T-cell (primary cell): ENCODE measurements at regions not wholly inside any gene's neighbourhood (a gene's known extent, or its start where the extent isn't known, plus 50 kb on each side); places are given as distances from the start of the nearest gene placed in this dataset.

ENCODE experiments used
- ATAC-seq, 4 experiments: fragments of 200-7000 bp in 3 of 4; fragments of 150-1000 bp in 1 of 4; cut with Tn5 transposase; replicated peaks in 1 of 4; 1 replicate in 3 of 4; 2 replicates in 1 of 4; pipeline ENCODE4 v1.10.0; 2021; ENCODE audit warnings: moderate library complexity in 3 of 4, mild to moderate bottlenecking in 2 of 4, moderate number of reproducible peaks in 1 of 4
- CTCF ChIA-PET, 2 donors: fragments of 300-600 bp; sonication (Branson Sonifier 250); formaldehyde crosslinking; loops; one replicate each; lab custom pipeline; 2022; ENCODE audit warnings: antibody characterized with exemption in 2 of 2; lab: Charles Lee
- POLR2A ChIA-PET, 2 donors: fragments of 300-600 bp; sonication (Branson Sonifier 250); formaldehyde crosslinking; loops; one replicate each; lab custom pipeline; 2022; ENCODE audit warnings: antibody characterized with exemption in 2 of 2; lab: Charles Lee
- DNase-seq, 35 experiments: peaks; one replicate each; pipeline versions ENCODE4 v3.0.0 to v3.0.0-alpha.2; 2013 to 2023
- H3K27ac ChIP-seq: one replicate; pipeline ENCODE4 v1.5.1; 2013; ENCODE audit warnings: low read length
- H3K27me3 ChIP-seq, 2 experiments: replicated peaks in 1 of 2; 1 replicate in 1 of 2; 2 replicates in 1 of 2; pipeline versions ENCODE4 v1.6.1 to v1.7.0; 2013; ENCODE audit warnings: low read length in 1 of 2, mixed read lengths in 1 of 2; ENCODE audit not compliant: control insufficient read depth in 2 of 2, insufficient read depth in 2 of 2; ENCODE audit errors: extremely low read depth in 1 of 2
- H3K36me3 ChIP-seq, 2 donors: 1 replicate in 1 of 2; 2 replicates in 1 of 2; pipeline versions ENCODE4 v1.6.1 to v1.7.0; 2013; ENCODE audit warnings: low read length in 1 of 2; ENCODE audit not compliant: control insufficient read depth in 2 of 2, insufficient read depth in 1 of 2; ENCODE audit errors: extremely low read depth in 1 of 2
- H3K4me1 ChIP-seq, 2 experiments: 1 replicate in 1 of 2; 2 replicates in 1 of 2; pipeline versions ENCODE4 v1.6.1 to v1.7.0; 2013; ENCODE audit warnings: low read length in 2 of 2, mixed read lengths in 1 of 2; ENCODE audit not compliant: insufficient read depth in 2 of 2, control insufficient read depth in 1 of 2; ENCODE audit errors: extremely low read depth in 1 of 2
- H3K4me3 ChIP-seq, 2 donors: 1 replicate in 1 of 2; 2 replicates in 1 of 2; pipeline versions ENCODE4 v1.5.1 to v1.7.0; 2013; ENCODE audit warnings: mild to moderate bottlenecking in 2 of 2, low read length in 1 of 2, moderate library complexity in 1 of 2; ENCODE audit not compliant: control insufficient read depth in 1 of 2; ENCODE audit errors: extremely low read depth in 1 of 2
- H3K9me3 ChIP-seq: 2 replicates; pipeline ENCODE4 v1.7.0; 2013
- H3K27ac Mint-ChIP-seq, 2 donors: one replicate each; pipeline ENCODE4 v1.8.0; 2020 to 2021; ENCODE audit warnings: mild to moderate bottlenecking in 2 of 2, mixed read lengths in 2 of 2
- H3K27me3 Mint-ChIP-seq, 2 donors: one replicate each; pipeline ENCODE4 v1.8.0; 2021 to 2022; ENCODE audit warnings: mixed read lengths in 2 of 2
- H3K36me3 Mint-ChIP-seq: one replicate; pipeline ENCODE4 v1.8.0; 2021; ENCODE audit warnings: mixed read lengths
- H3K4me1 Mint-ChIP-seq, 3 donors: one replicate each; pipeline ENCODE4 v1.8.0; 2020 to 2022; ENCODE audit warnings: mixed read lengths in 3 of 3, mild to moderate bottlenecking in 1 of 3
- H3K4me3 Mint-ChIP-seq, 3 donors: one replicate each; pipeline ENCODE4 v1.8.0; 2020 to 2022; ENCODE audit warnings: mild to moderate bottlenecking in 3 of 3, mixed read lengths in 3 of 3, moderate library complexity in 3 of 3
- H3K9me3 Mint-ChIP-seq, 3 donors: one replicate each; pipeline ENCODE4 v1.8.0; 2020 to 2022; ENCODE audit warnings: mixed read lengths in 3 of 3
- WGBS: methylation state at CpG from one replicate; pipeline ENCODE4 v1.1.5; 2013; ENCODE audit warnings: missing lambda C conversion rate; ENCODE audit not compliant: insufficient coverage; 5-methylcytosine and 5-hydroxymethylcytosine counted together

GRCh38 chr12:83805873-83806272 is 1106.7 kb downstream of the SLC6A15 start:
- Histone ChIP-seq H3K36me3 (no peaks in the 10 kb centered on the region), H3K27me3 (no peaks in the 10 kb centered on the region), H3K4me3 (no peak overlapping the region), H3K27ac (no peak overlapping the region), H3K9me3 (no peaks in the 10 kb centered on the region), H3K4me1 (no peaks in the 10 kb centered on the region)
- Mint-ChIP-seq H3K9me3 (no peaks in the 10 kb centered on the region), H3K4me3 (no peak overlapping the region), H3K4me1 (no peaks in the 10 kb centered on the region), H3K27ac (no peak overlapping the region), H3K36me3 (no peaks in the 10 kb centered on the region), H3K27me3 (no peaks in the 10 kb centered on the region)
- WGBS = no CpG with 5 or more reads among the region's 4 CpGs
- CTCF ChIA-PET = no interaction called here
- DNase-seq = no peak
- no peak for ATAC-seq
- POLR2A ChIA-PET = no interaction called here

DNA sequence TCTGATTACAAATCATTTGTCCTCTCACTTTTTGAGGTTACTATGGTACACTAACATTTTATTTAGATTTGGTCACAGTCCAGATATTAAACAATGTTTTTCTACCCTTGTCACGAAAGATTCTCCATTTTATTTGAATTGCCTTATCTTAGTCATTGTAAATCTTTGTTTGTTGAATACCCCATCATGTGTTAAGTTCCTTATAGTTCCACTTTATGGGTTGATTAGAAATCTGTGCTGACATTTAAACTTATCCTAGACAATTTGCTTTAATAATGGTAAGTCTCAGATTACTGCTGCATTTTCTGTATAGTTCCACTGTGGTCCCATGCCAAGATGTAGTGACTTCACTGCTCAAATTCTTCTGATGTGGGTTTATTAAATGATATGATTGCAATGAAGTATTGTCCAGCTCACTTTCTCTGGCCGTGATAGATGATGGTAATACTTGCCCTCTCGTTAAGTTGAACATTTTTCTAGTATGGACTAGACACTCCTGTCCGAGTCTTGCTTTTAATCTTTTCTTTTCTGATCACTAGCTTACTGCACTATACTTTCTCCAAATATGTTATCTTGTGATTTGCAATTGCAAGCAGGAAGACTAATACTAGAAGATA is 1107.3 kb downstream of the SLC6A15 start:
- no peak overlapping the region for H3K27ac ChIP-seq
- no peaks in the 10 kb centered on the region for H3K9me3 ChIP-seq
- CTCF ChIA-PET = no interaction called here
- POLR2A ChIA-PET = no interaction called here
- H3K4me1 ChIP-seq = no peaks in the 10 kb centered on the region
- H3K36me3 ChIP-seq = no peaks in the 10 kb centered on the region
- ATAC-seq = no peak
- no peak overlapping the region for H3K4me3 ChIP-seq
- Mint-ChIP-seq H3K27me3 (no peaks in the 10 kb centered on the region), H3K27ac (no peak overlapping the region), H3K36me3 (no peaks in the 10 kb centered on the region), H3K4me1 (no peaks in the 10 kb centered on the region), H3K9me3 (peaks cover 0 to 2% (median 0%) of the 10 kb centered on the region in 3 donors), H3K4me3 (no peak overlapping the region)
- no peaks in the 10 kb centered on the region for H3K27me3 ChIP-seq
- WGBS = no CpG with 5 or more reads among the region's 4 CpGs
- no peak for DNase-seq

DNA sequence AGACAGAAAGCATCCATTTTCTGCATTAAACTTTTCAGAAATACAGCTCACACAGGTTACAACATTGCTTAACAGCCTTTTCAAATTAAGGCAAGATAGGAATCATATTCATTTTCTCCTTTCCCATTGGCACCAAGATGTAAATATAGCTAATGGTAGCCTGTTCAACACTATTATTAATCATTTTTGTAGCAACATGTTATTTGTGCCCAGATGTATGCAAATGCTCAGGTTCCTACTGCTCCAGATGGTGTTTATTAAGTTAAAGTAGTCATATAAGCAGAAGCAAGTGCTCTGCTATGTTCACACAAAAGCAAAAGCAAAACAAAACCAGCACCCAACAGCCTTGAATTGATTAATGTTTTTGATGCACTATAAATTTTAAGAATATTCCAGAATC is 1110.6 kb downstream of the SLC6A15 start:
- H3K27ac Mint-ChIP-seq = no peak overlapping the region

GRCh38 chr12:83800022-83800421 is 1112.6 kb downstream of the SLC6A15 start:
- H3K9me3 Mint-ChIP-seq = peaks cover 0 to 3% (median 0%) of the 10 kb centered on the region in 3 donors
- no peak overlapping the region for H3K27ac ChIP-seq
- H3K36me3 ChIP-seq = no peaks in the 10 kb centered on the region
- no peaks in the 10 kb centered on the region for H3K27me3 ChIP-seq
- WGBS = no CpG with 5 or more reads among the region's 2 CpGs
- ATAC-seq (no peak), DNase-seq (no peak)
- H3K4me1 ChIP-seq = no peaks in the 10 kb centered on the region
- no peaks in the 10 kb centered on the region for H3K9me3 ChIP-seq
- ChIA-PET CTCF (no interaction called here), POLR2A (no interaction called here)
- H3K36me3 Mint-ChIP-seq = no peaks in the 10 kb centered on the region
- H3K4me3 Mint-ChIP-seq = no peak overlapping the region
- no peaks in the 10 kb centered on the region for H3K4me1 Mint-ChIP-seq
- H3K27me3 Mint-ChIP-seq = no peaks in the 10 kb centered on the region
- H3K4me3 ChIP-seq = no peak overlapping the region
- no peak overlapping the region for H3K27ac Mint-ChIP-seq

More for the DNA sequence above, 1110.6 kb downstream of the SLC6A15 start:
- Mint-ChIP-seq H3K9me3 (peaks cover 0 to 3% (median 0%) of the 10 kb centered on the region in 3 donors), H3K4me1 (no peaks in the 10 kb centered on the region), H3K4me3 (no peak overlapping the region), H3K36me3 (no peaks in the 10 kb centered on the region), H3K27me3 (no peaks in the 10 kb centered on the region)
- Histone ChIP-seq H3K4me1 (no peaks in the 10 kb centered on the region), H3K27me3 (no peaks in the 10 kb centered on the region), H3K27ac (no peak overlapping the region), H3K9me3 (no peaks in the 10 kb centered on the region), H3K36me3 (no peaks in the 10 kb centered on the region), H3K4me3 (no peak overlapping the region)
- ATAC-seq (no peak), DNase-seq (no peak)
- ChIA-PET POLR2A (no interaction called here), CTCF (no interaction called here)

- 50% methylated on average over 1 of the region's 3 CpGs for WGBS
- Histone ChIP-seq H3K36me3 (no peaks in the 10 kb centered on the region), H3K4me3 (no peak overlapping the region), H3K27ac (no peak overlapping the region), H3K9me3 (no peaks in the 10 kb centered on the region), H3K4me1 (no peaks in the 10 kb centered on the region), H3K27me3 (no peaks in the 10 kb centered on the region)
- DNase-seq (no peak), ATAC-seq (no peak)
- Mint-ChIP-seq H3K36me3 (no peaks in the 10 kb centered on the region), H3K27ac (no peak overlapping the region), H3K4me1 (no peaks in the 10 kb centered on the region), H3K4me3 (no peak overlapping the region), H3K27me3 (no peaks in the 10 kb centered on the region), H3K9me3 (peaks cover 0 to 3% (median 0%) of the 10 kb centered on the region in 3 donors)
- POLR2A ChIA-PET = no interaction called here
- CTCF ChIA-PET = no interaction called here
These were observed 1109.8 kb downstream of the TMTC2 start for GRCh38 chr12:83796531-83796930.

GRCh38 chr12:83793616-83794015 is 1106.9 kb downstream of the TMTC2 start:
- Mint-ChIP-seq H3K4me3 (no peak overlapping the region), H3K9me3 (no peaks in the 10 kb centered on the region), H3K4me1 (no peaks in the 10 kb centered on the region), H3K27me3 (no peaks in the 10 kb centered on the region), H3K27ac (no peak overlapping the region), H3K36me3 (no peaks in the 10 kb centered on the region)
- H3K27ac ChIP-seq = no peak overlapping the region
- ChIA-PET CTCF (interaction anchor here in 1 of 2 donors (0.6 to 0.7 kb wide), 4 partner anchors 21 to 1250 kb away, joined by 3 to 6 read pairs (median 4); no protein-coding TSS in a partner anchor), POLR2A (interaction anchor here in 1 of 2 donors (0.6 kb wide), 1 partner anchor 413 kb away, joined by 3 read pairs; no protein-coding TSS in a partner anchor)
- no peaks in the 10 kb centered on the region for H3K9me3 ChIP-seq
- H3K27me3 ChIP-seq = no peaks in the 10 kb centered on the region
- H3K4me1 ChIP-seq = no peaks in the 10 kb centered on the region
- no peak for DNase-seq
- H3K36me3 ChIP-seq = no peaks in the 10 kb centered on the region
- no peak for ATAC-seq
- H3K4me3 ChIP-seq = no peak overlapping the region
